IPS-18a (cell line): ENCODE measurements at regions not wholly inside any gene's neighbourhood (a gene's known extent, or its start where the extent isn't known, plus 50 kb on each side); places are given as distances from the start of the nearest gene placed in this dataset.

ENCODE experiments used
- H3K27ac ChIP-seq: one replicate; pipeline ENCODE4 v1.5.1; 2013; ENCODE audit warnings: low read length
- H3K27me3 ChIP-seq: one replicate; pipeline ENCODE4 v1.6.1; 2013; ENCODE audit warnings: mild to moderate bottlenecking, low read length; ENCODE audit not compliant: control insufficient read depth, insufficient read depth
- H3K36me3 ChIP-seq: one replicate; pipeline ENCODE4 v1.6.1; 2013; ENCODE audit warnings: low read depth, low read length; ENCODE audit not compliant: control insufficient read depth
- H3K4me1 ChIP-seq: one replicate; pipeline ENCODE4 v1.6.1; 2013; ENCODE audit warnings: low read depth, low read length; ENCODE audit not compliant: control insufficient read depth
- H3K4me3 ChIP-seq: one replicate; pipeline ENCODE4 v1.5.1; 2013; ENCODE audit warnings: low read length
- H3K9ac ChIP-seq: one replicate; pipeline ENCODE4 v1.6.1; 2013; ENCODE audit warnings: mild to moderate bottlenecking, low read length, moderate library complexity
- H3K9me3 ChIP-seq: one replicate; pipeline ENCODE4 v1.6.1; 2013; ENCODE audit warnings: low read depth, low read length; ENCODE audit not compliant: control insufficient read depth

DNA sequence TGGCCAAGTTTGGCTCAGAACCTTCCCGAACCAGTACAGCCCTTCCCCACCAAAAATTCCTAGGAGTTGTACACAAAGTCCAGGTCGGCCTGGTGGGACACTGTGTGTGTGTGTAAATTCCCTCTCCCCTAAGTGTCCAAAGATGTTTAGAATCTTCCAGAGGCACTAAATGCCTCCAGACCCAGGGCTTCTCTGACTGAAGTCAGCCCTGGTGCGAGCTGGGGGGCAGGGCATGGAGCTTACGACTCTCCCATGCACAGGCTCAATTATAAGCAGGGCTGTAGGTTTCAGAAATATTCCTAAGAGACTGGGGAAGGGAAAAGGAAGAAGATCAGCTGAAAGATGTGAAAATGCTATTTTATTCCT, 106.9 kb upstream of the ATF7IP start:
- peak overlapping the region; percentile 95 for H3K27ac ChIP-seq
- no peaks in the 10 kb centered on the region for H3K27me3 ChIP-seq
- no peak overlapping the region for H3K4me3 ChIP-seq
- H3K9ac ChIP-seq: peak overlapping the region; percentile 95
- peaks cover 54% of the 10 kb centered on the region for H3K4me1 ChIP-seq
- no peaks in the 10 kb centered on the region for H3K36me3 ChIP-seq
- H3K9me3 ChIP-seq: no peaks in the 10 kb centered on the region

- Histone ChIP-seq H3K4me3 (no peak overlapping the region), H3K9ac (peak overlapping the region; percentile 99), H3K36me3 (no peaks in the 10 kb centered on the region), H3K27ac (peak overlapping the region; percentile 100), H3K4me1 (peaks cover 54% of the 10 kb centered on the region), H3K9me3 (no peaks in the 10 kb centered on the region), H3K27me3 (no peaks in the 10 kb centered on the region)
Measured at GRCh38 chr12:14259481-14260010, 105.9 kb upstream of the ATF7IP start.

DNA sequence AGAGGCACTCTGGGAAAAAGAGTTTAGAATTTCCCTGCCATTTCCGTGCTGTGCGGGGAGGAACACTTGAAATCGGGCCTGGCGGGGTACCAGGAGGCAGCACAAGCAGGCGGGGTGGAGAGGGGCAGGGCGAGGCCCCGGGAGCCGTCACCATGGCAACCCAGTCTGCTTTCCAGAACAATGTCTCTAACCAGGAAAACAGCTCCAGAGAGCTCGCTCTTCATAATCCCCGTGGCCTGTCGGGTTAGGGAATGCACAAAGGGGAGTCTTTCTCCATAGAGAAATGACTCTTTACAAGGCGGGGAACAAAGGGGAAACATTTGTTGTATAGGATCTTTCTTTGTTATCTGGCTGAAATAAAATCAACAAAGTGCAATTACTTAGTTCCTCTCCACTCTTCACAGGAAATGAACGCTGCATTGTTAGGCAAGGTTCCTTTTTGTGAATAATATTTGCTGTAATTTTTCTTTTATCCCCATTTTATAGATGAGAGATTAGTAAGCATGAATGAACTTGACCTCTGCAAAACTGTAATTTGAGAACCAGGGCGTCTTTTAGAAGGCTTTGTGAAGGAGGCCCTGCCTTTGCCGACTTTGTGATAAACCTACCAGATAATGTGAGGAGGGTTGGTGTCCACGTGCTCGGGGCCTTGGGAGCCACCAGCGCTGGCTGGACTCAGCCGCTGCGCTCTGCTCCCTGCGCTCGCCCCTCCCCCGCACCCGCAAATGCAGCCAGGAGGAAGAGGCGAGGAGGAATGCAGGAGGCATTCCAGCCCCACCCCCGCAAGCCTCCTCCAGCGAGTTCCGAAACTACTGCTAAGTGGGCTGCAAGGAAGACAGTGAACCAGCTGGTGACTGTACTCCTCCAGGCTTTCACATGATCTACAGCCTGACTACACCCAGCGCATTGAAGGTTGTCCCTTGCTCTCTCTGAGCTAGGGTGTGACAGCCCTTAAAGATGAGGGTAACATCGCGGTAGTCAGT, 105.2 kb upstream of the ATF7IP start:
- H3K27ac ChIP-seq: peak overlapping the region; percentile 100
- H3K4me3 ChIP-seq: peak overlapping the region; percentile 57
- peaks cover 54% of the 10 kb centered on the region for H3K4me1 ChIP-seq
- no peaks in the 10 kb centered on the region for H3K36me3 ChIP-seq
- H3K9ac ChIP-seq: peak overlapping the region; percentile 99
- no peaks in the 10 kb centered on the region for H3K27me3 ChIP-seq
- no peaks in the 10 kb centered on the region for H3K9me3 ChIP-seq

DNA sequence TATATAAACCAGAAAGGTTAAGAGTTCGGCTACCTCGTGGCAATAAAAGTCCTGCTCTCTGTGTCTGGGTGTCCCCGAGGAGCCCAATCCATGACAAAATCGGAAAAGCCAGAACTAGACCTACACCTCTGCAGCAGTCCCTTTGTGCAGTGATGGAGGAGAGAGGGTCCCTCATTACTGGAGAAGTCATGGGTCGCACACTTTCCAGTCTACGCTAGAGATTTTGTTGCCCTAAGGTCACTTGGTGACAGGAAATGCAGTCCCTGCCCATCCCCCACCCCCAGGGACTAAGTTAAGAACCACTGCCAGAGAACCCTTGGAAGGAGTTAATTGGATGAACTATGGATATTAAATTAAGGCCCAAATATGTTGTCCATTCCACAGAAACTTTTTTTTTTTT, 104.4 kb upstream of the ATF7IP start:
- no peaks in the 10 kb centered on the region for H3K9me3 ChIP-seq
- H3K9ac ChIP-seq: peak overlapping the region; percentile 99
- H3K27me3 ChIP-seq: no peaks in the 10 kb centered on the region
- H3K4me1 ChIP-seq: peaks cover 52% of the 10 kb centered on the region
- H3K36me3 ChIP-seq: no peaks in the 10 kb centered on the region
- peak overlapping the region; percentile 36 for H3K4me3 ChIP-seq
- H3K27ac ChIP-seq: peak overlapping the region; percentile 100

DNA sequence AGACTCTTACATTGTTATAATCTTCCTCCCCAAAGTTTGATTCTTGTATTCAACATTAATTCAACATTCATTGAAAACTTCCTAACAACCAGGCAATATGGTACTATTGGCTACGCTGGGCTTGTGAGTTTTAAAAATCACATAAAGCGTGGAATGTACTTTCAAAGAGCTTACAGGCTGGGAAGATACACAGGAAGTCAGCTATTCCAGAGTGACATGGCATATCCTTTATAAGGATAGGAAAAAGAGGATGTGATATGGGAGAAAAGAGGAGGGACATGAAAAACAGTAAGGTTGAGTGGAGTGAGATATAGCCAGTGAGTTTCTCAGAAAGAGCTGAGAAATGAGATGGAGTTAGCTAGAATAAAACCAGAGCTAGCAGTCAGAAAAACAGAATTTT, 103.6 kb upstream of the ATF7IP start:
- Histone ChIP-seq H3K27ac (no peak overlapping the region), H3K27me3 (no peaks in the 10 kb centered on the region), H3K4me1 (peaks cover 44% of the 10 kb centered on the region), H3K9ac (no peak overlapping the region), H3K4me3 (no peak overlapping the region), H3K36me3 (no peaks in the 10 kb centered on the region), H3K9me3 (no peaks in the 10 kb centered on the region)

- H3K9ac ChIP-seq: no peak overlapping the region
- peaks cover 45% of the 10 kb centered on the region for H3K4me1 ChIP-seq
- no peaks in the 10 kb centered on the region for H3K9me3 ChIP-seq
- no peak overlapping the region for H3K27ac ChIP-seq
- no peak overlapping the region for H3K4me3 ChIP-seq
- no peaks in the 10 kb centered on the region for H3K27me3 ChIP-seq
- no peaks in the 10 kb centered on the region for H3K36me3 ChIP-seq
Measured at GRCh38 chr12:14262771-14263511, 102.5 kb upstream of the ATF7IP start.

DNA sequence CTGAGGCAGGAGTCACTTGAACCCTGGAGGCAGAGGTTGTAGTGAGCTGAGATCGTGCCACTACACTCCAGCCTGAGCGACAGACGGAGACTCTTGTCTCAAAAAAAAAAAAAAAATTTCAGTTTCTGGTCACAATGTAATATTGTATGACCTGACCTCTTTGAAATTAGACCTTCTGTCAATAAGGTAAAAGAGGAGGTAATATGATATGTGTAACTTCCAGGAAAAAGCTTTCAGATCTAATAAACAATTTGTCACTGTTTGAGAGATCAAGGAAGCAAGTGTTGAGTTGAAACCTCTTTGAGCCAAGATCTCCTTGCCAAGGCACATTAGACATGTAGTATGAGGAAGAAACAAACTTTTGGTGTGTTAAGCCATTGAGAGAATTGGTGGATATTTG, 101.7 kb upstream of the ATF7IP start:
- Histone ChIP-seq H3K4me3 (no peak overlapping the region), H3K9me3 (no peaks in the 10 kb centered on the region), H3K36me3 (no peaks in the 10 kb centered on the region), H3K27ac (no peak overlapping the region), H3K27me3 (no peaks in the 10 kb centered on the region), H3K4me1 (peaks cover 42% of the 10 kb centered on the region), H3K9ac (no peak overlapping the region)

DNA sequence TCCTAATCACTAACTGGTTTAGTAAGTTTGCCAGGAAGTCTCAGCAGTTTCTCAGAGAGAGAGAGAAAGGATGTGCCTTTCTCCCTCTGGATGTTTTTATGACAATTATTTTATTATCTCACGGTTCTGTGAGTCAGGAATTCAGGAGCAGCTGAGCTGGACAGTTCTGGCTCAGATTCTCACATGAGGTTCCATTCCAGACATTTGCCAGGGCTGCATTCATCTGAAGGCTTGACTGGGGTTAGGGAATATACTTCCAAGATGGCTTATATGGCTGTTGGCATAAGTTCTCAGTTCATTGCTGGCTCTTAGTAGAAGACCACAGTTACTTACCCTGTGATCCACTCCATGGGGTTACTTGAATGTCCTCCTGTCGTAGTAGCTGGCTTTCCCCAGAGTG, 101.2 kb upstream of the ATF7IP start:
- Histone ChIP-seq H3K27ac (no peak overlapping the region), H3K4me3 (no peak overlapping the region), H3K9me3 (no peaks in the 10 kb centered on the region), H3K27me3 (no peaks in the 10 kb centered on the region), H3K36me3 (no peaks in the 10 kb centered on the region), H3K9ac (no peak overlapping the region), H3K4me1 (peaks cover 39% of the 10 kb centered on the region)

DNA sequence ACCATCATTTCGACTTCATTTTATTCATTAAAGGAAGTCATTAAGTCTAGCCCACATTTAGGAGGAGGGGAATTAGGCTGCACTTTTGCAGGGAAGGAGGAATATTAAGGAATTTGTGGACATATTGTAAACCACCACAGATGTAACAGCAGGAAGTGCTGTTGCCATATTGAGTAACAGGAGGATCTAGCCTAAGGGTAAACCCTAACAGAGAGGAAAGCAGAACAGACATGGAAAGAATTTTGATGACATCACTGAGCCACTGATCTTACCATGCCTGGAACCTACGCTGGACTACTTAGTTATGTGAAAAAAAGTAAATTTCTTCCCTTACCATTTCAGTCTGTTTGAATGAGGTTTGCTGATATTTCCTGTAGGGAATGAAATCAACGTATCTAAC, 100.7 kb upstream of the ATF7IP start:
- peaks cover 36% of the 10 kb centered on the region for H3K4me1 ChIP-seq

GRCh38 chr12:14268120-14268515, 97.4 kb upstream of the ATF7IP start:
- H3K27me3 ChIP-seq: no peaks in the 10 kb centered on the region
- H3K9me3 ChIP-seq: no peaks in the 10 kb centered on the region
- H3K4me3 ChIP-seq: no peak overlapping the region
- no peaks in the 10 kb centered on the region for H3K36me3 ChIP-seq
- H3K4me1 ChIP-seq: peaks cover 11% of the 10 kb centered on the region
- no peak overlapping the region for H3K9ac ChIP-seq
- H3K27ac ChIP-seq: no peak overlapping the region

More for the DNA sequence above, 100.7 kb upstream of the ATF7IP start:
- no peaks in the 10 kb centered on the region for H3K9me3 ChIP-seq
- no peaks in the 10 kb centered on the region for H3K36me3 ChIP-seq
- H3K27me3 ChIP-seq: no peaks in the 10 kb centered on the region
- H3K9ac ChIP-seq: no peak overlapping the region
- H3K27ac ChIP-seq: no peak overlapping the region
- H3K4me3 ChIP-seq: no peak overlapping the region

- Histone ChIP-seq H3K4me3 (no peak overlapping the region), H3K9me3 (no peaks in the 10 kb centered on the region), H3K4me1 (peaks cover 11% of the 10 kb centered on the region)
Measured at GRCh38 chr12:14270392-14270791, 95.1 kb upstream of the ATF7IP start.

More at GRCh38 chr12:14270392-14270791, 95.1 kb upstream of the ATF7IP start:
- no peaks in the 10 kb centered on the region for H3K36me3 ChIP-seq
- H3K27me3 ChIP-seq: no peaks in the 10 kb centered on the region
- no peak overlapping the region for H3K9ac ChIP-seq
- H3K27ac ChIP-seq: no peak overlapping the region
